ENCODE measurements at regions not wholly inside any gene's neighbourhood (a gene's known extent, or its start where the extent isn't known, plus 50 kb on each side); places are given as distances from the start of the nearest gene placed in this dataset.

GRCh38 chr22:47561115-47561675 lies 798.7 kb downstream of the TBC1D22A start:
- Histone ChIP-seq H3K4me3 (no peak overlapping the region), H3K27me3 (no peaks in the 10 kb centered on the region), H3K4me1 (ENCODE audit: insufficient read depth) (peaks cover 5% of the 10 kb centered on the region), H3K9me3 (no peaks in the 10 kb centered on the region), H3K36me3 (no peaks in the 10 kb centered on the region), H3K27ac (no peak overlapping the region)
- no peak for DNase-seq
- intact Hi-C loops (cut with DNase I): no loop called here
- no peak for TF ChIP-seq POLR2A (IDR thresholded peaks at IDR 0.05)
- no peak for TF ChIP-seq EP300 (IDR thresholded peaks at IDR 0.05)
- no peak for TF ChIP-seq CTCF (IDR thresholded peaks at IDR 0.05)
- WGBS, 3 donors: 85 to 90% (median 87%) methylated on average over 9 of the region's 9 CpGs

GRCh38 chr22:47558828-47559700 lies 796.6 kb downstream of the TBC1D22A start:
- intact Hi-C loops (cut with DNase I): no loop called here
- no peak overlapping the region for H3K4me3 ChIP-seq
- DNase-seq: no peak

GRCh38 chr22:47556473-47556872 lies 794.0 kb downstream of the TBC1D22A start:
- H3K27ac ChIP-seq: no peak overlapping the region
- TF ChIP-seq CTCF (IDR thresholded peaks at IDR 0.05): no peak
- TF ChIP-seq POLR2A (IDR thresholded peaks at IDR 0.05): no peak
- no peak for TF ChIP-seq EP300 (IDR thresholded peaks at IDR 0.05)
- no peaks in the 10 kb centered on the region for H3K27me3 ChIP-seq
- 92 to 97% (median 94%) methylated on average over 8 of the region's 8 CpGs for whole genome bisulfite sequencing, 3 donors
- H3K36me3 ChIP-seq: no peaks in the 10 kb centered on the region
- intact Hi-C loops (cut with DNase I): no loop called here
- no peaks in the 10 kb centered on the region for H3K4me1 ChIP-seq (ENCODE audit: insufficient read depth)
- DNase-seq: no peak
- no peak overlapping the region for H3K4me3 ChIP-seq
- no peaks in the 10 kb centered on the region for H3K9me3 ChIP-seq

More at GRCh38 chr22:47558828-47559700, 796.6 kb downstream of the TBC1D22A start:
- no peaks in the 10 kb centered on the region for H3K9me3 ChIP-seq
- TF ChIP-seq POLR2A (IDR thresholded peaks at IDR 0.05) (no peak), EP300 (IDR thresholded peaks at IDR 0.05) (no peak), CTCF (IDR thresholded peaks at IDR 0.05) (no peak)
- H3K36me3 ChIP-seq: no peaks in the 10 kb centered on the region
- no peak overlapping the region for H3K27ac ChIP-seq
- H3K4me1 ChIP-seq (ENCODE audit: insufficient read depth): no peaks in the 10 kb centered on the region
- WGBS, 3 donors: 91 to 95% (median 92%) methylated on average over 16 of the region's 16 CpGs
- H3K27me3 ChIP-seq: no peaks in the 10 kb centered on the region

GRCh38 chr22:47553436-47553835 lies 791.0 kb downstream of the TBC1D22A start:
- Histone ChIP-seq H3K27me3 (no peaks in the 10 kb centered on the region), H3K4me3 (no peak overlapping the region), H3K27ac (no peak overlapping the region), H3K9me3 (no peaks in the 10 kb centered on the region), H3K4me1 (ENCODE audit: insufficient read depth) (no peaks in the 10 kb centered on the region), H3K36me3 (no peaks in the 10 kb centered on the region)
- intact Hi-C loops (cut with DNase I): loop anchor here in 1 of 4 donors (2.0 kb wide), 1 partner anchor 73 kb away; no protein-coding TSS in a partner anchor
- DNase-seq: no peak
- WGBS, 3 donors: 83 to 89% (median 86%) methylated on average over 7 of the region's 7 CpGs
- TF ChIP-seq POLR2A (IDR thresholded peaks at IDR 0.05) (no peak), CTCF (IDR thresholded peaks at IDR 0.05) (no peak), EP300 (IDR thresholded peaks at IDR 0.05) (no peak)
